NT2/D1 (cell line): ENCODE measurements at regions not wholly inside any gene's neighbourhood (a gene's known extent, or its start where the extent isn't known, plus 50 kb on each side); places are given as distances from the start of the nearest gene placed in this dataset.

Experiments
- YY1 ChIP-seq: IDR thresholded peaks from 2 replicates; pipeline ENCODE4 v1.6.1; 2011; ENCODE audit not compliant: insufficient read length, insufficient read depth
- ZNF274 ChIP-seq: IDR thresholded peaks from 2 replicates; pipeline ENCODE4 v1.6.1; 2011; ENCODE audit warnings: mild to moderate bottlenecking, low read depth, low read length

DNA sequence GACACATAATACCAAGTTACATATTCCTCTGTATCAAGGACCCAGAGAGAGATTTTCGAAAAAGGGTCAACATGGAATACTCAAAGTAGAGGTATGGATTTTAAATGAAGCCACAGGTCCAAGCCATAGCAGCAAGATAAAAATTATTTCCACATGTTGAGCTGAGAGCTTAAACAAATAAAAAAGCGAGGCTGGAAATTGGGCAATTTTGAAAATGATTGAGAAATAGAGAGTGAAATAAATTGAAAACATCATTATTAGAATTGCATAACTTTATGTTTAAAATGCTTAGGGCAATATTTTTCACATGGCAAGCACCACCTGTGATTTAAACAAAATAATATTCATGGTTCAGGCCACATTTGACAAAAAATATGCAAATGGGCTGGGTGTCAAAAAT is 1251.0 kb upstream of the USP15 start:
- TF ChIP-seq ZNF274 = no peak
- no peak for TF ChIP-seq YY1
